ENCODE measurements at regions not wholly inside any gene's neighbourhood (a gene's known extent, or its start where the extent isn't known, plus 50 kb on each side); places are given as distances from the start of the nearest gene placed in this dataset.

DNA sequence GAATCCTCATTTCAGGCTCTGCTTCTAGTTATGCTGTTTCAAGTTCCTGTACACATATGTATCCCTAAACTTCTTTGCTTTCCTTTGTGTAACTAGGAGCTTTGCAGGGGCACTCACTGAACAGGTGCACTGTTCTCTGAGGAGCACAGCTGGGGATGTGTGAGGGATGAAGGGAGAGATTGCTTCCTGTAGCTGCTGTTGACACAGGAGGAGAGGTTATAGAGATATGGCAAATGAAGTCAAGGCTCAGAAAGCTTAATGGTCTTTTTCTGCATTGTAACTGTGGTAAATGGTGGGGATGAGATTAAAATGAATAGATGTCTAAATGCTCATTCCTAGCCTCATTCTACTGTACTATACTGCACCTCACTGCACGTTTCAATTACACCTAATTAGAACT lies 454.3 kb downstream of the BTBD3 start:
- TF ChIP-seq, protein P1, sequence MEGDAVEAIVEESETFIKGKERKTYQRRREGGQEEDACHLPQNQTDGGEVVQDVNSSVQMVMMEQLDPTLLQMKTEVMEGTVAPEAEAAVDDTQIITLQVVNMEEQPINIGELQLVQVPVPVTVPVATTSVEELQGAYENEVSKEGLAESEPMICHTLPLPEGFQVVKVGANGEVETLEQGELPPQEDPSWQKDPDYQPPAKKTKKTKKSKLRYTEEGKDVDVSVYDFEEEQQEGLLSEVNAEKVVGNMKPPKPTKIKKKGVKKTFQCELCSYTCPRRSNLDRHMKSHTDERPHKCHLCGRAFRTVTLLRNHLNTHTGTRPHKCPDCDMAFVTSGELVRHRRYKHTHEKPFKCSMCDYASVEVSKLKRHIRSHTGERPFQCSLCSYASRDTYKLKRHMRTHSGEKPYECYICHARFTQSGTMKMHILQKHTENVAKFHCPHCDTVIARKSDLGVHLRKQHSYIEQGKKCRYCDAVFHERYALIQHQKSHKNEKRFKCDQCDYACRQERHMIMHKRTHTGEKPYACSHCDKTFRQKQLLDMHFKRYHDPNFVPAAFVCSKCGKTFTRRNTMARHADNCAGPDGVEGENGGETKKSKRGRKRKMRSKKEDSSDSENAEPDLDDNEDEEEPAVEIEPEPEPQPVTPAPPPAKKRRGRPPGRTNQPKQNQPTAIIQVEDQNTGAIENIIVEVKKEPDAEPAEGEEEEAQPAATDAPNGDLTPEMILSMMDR (IDR thresholded peaks at IDR 0.05) = no peak
- TF ChIP-seq POLR2A (IDR thresholded peaks at IDR 0.05) = no peak

All from tibial nerve (tissue), 3 donors.